Ramos (cell line): ENCODE measurements at regions not wholly inside any gene's neighbourhood (a gene's known extent, or its start where the extent isn't known, plus 50 kb on each side); places are given as distances from the start of the nearest gene placed in this dataset.

Experiments
- in situ Hi-C: fragments of 300-500 bp; cut with MboI; formaldehyde crosslinking; loops from one replicate; pipeline ENCODE4 v1.14.3; 2022; ENCODE audit warnings: low sequenced_read_pairs; ENCODE audit not compliant: unreplicated experiment

DNA sequence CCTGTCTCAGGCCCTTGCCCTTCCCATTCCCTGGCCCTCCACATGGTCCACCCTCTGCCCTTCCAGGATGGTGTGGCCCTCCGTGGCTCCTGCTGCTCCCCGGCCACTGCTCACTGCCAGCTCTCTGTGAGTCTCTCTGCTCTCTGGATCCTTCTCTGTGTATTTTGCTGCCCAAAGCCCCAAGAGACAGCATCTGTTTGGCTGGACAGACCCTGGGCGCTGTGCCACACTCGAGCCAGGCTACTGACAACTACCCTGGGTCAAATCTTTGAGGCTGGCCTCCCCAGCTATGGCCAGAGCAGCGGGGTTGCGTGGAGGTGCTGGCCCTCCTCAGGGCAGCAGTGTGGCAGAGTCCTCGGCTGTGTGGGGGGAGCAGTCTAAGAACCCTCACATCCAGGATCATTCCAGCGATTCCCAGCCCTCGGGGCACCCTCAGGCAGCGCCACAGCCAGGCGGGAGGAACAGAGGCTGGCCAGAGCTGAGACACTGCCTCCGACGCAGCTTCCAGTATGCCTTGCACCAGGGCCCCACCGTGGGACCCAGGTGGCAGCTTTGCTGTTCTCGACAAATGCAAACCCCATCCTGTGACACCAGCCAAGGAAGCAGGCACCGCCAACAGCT is 139.4 kb upstream of the GLI2 start:
- in situ Hi-C loops = no loop called here

DNA sequence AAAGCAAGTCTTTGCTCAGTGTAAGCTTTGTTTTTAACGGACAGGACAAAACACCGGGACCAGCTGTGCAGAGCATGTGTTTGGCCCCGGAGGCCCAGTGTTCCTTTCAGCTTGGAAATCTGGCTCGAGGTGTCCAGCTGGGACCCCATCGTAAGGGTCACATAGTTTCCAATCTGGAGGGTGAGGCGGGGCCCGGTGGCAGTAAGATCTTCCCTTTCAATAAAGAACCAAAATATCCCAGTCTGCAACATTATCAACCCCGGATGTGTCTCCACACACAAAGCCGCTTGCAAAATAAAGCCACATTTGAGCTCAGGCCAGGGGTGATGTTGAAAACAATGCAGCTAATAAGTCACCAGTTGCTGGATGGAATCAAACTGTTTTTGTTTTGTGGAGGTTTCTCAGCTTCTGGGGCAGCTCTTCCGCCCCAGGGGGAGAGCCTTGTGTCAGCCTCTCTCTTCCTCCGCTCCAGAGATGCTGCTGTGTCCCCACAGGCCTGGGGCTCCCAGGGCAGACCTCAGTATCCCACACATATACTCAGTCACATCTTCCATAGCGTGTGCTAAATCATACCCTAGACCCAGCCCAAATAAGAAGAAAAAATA is 138.6 kb upstream of the GLI2 start:
- in situ Hi-C loops = no loop called here

DNA sequence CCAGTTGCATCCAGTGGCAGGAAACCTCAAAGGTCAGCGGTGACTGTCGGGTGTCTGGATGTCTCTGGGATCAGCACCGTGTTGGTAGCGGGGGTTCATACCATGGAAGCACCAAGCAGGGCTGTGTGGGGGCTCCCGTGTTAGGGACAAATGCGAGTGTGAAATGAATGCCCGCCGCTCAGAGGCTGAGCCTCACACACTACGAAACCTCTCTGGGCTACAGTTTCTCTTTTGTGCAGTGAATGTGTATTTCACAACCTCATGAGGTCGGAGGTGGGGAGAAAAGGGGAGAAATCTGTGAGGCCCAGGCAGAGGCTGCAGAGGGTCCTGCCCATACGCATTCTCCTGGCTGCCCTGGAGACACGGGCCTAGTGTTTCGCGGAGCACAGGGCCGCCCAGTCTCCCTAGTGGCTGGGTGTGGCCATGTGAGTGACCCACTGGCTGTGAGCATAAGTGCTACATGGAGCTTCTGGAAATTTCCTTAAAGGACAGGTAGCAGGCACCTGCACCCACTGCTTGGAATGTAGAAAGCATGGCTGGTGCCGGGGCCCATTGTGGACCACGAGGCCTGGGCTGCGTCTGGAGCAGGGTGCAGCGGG is 138.0 kb upstream of the GLI2 start:
- in situ Hi-C loops = no loop called here

DNA sequence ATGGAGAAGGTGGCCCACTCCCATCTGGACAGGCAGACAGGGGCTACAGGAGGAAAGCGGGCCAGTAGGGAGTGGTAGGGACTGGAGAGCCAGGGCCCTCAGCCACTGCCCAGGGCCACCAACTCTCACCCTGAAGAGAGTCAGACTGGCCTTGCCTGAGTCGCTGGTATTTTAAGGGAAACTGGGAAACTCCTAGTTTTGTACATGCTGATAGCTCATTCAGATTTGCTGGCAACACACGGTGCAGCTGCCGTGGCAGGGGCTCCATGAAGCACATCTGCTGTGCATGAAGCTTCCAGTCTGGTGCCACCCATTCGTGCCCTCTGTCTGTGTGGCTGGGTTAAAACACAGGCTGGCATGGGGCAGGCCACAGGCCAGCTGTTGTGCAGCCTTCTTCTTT is 137.3 kb upstream of the GLI2 start:
- in situ Hi-C loops = no loop called here

DNA sequence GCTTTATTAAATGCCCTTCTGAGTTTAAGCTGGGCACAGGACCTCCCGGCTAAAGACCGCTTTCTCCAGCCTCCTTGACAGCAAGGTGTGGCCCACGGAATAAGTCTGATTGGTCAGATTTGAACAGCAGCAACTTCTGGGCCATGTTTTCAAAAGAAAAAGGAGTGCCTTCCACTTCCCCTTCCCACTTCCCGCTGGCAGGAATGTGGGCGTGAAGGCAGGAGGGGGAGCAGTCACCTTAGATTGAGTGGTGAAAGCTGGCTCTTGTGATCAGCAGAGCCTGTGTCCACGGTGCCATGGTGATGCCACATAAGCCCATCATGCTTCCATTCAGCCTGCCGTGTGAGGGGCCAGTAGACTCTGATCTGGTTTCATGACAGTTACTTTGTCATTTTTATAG is 136.6 kb upstream of the GLI2 start:
- in situ Hi-C loops = no loop called here

DNA sequence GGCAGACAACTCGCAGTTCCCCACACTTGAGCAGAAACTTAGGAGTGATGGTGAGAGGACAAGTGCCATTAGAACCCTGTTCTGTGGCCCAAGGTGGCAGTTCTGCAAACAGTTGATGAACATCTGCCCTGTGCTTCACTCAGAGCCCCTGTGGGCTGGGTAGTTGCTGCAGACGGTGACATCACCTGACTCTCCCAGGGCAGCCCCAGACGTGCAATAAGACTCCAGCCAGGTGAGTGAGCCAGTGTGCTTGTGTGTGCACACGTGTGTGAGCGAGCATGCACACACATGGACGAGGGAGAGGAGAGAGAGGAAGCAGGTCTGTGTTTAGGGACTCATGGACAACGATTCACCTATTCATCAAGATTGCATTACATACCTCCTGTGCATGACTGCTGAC is 136.0 kb upstream of the GLI2 start:
- in situ Hi-C loops = no loop called here

DNA sequence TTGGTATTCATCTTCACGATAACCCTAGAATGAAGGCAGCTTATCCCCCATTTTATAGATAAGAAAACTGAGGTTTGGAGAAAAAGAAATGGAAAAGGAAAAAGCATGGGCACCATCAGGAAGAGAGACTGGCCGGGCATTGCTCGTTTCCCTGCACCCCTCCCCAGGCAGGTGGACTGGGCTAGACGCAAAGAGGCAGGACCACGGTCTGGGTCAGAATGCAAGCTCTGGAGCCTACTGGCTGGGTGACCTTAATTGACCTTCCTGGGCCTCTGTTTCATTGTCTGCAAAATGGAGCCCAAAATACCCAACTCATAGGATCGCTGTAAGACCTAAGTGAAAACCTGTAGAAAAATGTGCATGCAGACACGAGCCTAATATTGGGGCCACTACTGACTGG is 135.3 kb upstream of the GLI2 start:
- in situ Hi-C loops = no loop called here

DNA sequence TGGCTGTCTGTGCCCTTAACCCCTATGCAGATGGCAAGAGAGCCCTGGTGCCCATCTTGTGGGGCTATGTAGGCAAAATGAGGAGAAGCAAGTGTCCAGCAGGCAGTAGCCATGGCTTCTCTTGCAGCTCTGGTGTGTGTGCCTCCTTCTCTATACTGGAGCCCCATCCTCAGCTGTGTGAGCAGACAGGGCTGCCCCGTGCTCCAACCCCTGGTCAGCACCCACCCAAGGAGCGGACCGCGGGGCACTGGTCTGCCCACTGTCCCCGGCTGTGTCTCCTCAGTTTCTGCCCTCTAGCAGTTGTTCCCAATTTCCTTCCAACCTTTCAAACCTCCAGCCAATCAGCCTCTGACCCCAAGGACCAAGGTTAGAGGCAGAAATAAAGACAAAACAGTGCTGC is 134.9 kb upstream of the GLI2 start:
- in situ Hi-C loops = no loop called here

DNA sequence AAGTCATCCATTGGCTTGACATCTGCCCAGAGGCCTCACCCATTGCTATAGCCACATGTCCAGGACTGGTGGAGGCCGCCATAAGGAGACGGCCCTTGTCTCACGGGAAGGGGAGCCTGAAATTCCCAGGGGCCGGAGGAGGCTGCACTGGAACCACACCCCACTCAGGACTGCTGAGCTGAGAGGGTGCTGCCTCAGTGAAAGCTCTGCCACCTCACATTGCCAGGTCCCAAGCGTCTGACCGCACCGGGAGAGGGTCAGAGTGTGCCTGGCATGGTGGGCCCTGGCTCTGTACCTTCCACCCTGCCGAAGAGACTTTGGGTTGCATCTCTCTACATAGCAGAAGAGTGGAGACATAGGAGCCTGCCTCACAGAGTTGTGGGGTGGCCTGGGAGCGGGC is 134.1 kb upstream of the GLI2 start:
- in situ Hi-C loops = no loop called here

DNA sequence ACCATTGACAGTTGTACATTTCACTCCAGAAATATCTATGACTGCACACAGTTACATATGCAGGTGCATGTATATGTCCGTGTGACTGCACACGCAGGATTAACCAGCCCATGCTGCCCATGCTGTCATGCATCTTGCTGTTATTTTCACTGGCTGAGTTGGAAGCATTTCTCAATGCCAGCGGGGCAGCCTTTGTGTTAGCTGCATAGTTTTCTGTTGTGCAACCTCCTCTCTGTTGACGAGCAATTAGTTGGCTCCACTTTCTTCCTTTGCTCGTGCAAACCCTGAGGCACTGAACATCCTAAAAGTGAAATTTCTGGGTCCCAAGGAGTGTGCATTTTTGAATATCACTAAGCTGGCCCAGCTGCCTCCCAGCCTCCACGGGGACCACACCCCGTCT is 133.4 kb upstream of the GLI2 start:
- in situ Hi-C loops = no loop called here

DNA sequence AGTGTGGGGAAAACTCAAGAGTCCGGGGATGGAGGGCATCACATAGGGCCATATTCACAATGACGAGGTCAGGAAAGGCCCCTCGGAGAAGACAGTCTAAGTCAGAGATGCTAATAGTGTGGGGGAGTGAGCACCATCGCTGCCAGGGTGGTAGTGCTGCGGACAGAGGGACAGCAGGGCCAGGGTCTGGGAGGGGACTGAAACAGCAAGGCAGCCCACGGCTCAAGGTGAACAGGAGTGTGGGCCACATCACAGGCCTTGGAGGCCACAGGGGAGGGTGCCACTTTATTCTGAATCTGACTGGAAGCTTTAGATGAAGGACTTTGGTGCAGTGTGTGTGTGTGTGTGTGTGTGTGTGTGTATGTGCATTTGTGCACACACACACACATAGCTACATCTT is 130.9 kb upstream of the GLI2 start:
- in situ Hi-C loops = no loop called here

DNA sequence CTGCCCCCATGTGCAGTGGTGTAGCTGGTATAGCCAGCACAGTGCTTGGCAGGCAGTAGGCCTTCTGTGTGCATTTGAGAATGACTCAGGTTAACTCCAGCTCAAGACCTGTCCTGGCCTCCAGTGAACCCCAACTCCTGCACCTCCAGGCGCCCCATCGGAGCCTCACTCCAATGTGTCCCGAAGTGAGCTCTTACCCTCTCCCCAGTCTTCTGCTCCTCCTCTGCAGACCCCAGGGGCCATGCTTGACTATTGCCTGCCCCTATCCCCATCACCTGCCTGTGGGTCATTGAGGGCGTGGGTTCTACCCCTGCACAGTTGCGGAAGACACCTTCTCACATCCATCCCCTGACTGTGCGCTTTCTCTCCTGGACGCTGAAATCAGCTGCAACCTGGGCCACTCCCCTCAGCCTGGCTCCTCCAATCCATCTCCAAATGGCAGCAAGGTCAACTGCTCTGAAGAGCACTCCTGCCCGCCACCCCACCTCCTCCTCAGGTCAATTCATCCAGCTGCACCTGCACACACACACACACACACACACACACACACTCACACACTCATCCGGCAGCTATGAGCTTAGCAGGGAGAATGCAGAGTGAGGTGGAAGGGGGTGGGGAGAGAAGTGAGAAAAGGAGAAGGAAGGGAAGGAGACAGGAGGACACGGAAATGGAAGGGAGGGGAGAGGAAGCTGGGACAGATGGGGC is 130.3 kb upstream of the GLI2 start:
- in situ Hi-C loops = no loop called here

DNA sequence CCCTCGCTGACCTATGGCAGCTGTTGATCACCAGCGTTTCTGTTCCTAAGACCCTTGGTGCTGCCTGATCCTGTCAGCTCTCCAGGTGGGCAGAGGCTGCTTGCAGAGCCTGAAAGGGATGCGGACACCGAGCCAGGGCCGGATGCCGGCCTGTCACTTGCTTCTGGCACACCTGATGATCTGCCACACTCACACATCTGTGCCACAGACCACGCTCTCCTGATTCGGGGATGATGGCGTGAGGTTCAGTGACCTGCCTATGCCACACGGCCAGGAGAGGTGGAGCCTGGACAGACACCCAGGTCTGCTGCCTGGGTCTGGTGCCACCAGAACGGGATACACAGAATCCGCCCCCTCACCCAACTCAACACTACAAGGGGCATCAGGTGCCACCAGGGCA is 129.4 kb upstream of the GLI2 start:
- in situ Hi-C loops = no loop called here

DNA sequence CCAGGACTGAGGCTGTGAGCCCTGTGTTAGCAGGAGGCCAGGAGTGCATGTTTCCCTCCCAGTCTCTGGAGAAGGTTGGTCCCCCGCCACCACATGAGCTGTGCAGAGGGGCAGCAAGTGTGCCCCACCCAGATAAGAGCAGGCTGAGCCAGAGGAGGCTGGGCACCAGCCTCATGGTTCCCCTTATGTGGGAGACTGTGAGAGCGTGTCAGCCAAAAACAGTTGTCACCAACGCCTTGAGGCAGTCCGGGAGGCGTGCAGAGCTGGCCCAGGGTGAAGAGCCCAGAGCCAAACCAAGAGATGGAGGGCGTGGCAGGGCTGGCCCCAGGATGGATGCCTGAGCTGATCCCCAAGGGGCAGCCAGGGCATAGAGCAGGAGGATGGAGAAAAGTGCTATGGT is 128.7 kb upstream of the GLI2 start:
- in situ Hi-C loops = no loop called here

DNA sequence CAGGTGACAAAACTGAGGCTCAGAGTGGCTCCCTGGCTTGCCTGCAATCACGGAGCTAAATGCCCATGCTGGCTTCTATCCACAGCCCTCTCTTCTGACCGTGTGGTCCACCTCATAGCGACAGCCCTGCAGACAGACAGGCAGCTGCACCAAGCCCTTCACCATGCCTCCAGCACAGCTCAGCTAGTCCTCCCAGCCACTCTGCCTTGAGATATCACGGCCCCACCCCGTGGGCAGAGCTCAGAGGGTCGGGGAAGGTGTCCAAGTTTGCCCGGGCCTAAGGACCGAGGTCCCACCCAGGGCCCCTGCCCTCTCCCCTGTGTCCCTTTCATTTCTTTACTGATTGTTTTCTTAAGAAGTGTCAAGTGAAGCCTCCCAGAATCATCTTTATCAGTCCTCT is 128.2 kb upstream of the GLI2 start:
- in situ Hi-C loops = no loop called here

DNA sequence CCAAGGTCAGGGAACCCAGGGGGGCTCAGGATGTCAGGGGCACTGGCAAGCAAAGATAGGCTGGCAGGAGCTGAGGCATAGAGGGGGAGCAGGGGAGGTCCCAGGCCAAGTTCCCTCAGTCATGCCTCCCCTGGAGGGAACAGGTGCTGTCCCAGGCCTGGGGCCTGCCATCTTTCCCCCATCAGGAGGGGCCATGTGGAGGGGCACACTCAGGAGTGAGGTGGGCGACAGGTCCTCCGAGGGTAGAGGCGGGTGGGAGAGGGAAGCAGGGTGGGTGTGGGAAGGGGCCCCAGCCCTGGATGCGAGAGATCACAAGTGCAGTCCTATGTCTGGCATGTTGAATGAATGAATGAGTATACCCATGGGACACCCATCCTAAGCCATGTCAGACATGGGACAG is 127.7 kb upstream of the GLI2 start:
- in situ Hi-C loops = no loop called here

DNA sequence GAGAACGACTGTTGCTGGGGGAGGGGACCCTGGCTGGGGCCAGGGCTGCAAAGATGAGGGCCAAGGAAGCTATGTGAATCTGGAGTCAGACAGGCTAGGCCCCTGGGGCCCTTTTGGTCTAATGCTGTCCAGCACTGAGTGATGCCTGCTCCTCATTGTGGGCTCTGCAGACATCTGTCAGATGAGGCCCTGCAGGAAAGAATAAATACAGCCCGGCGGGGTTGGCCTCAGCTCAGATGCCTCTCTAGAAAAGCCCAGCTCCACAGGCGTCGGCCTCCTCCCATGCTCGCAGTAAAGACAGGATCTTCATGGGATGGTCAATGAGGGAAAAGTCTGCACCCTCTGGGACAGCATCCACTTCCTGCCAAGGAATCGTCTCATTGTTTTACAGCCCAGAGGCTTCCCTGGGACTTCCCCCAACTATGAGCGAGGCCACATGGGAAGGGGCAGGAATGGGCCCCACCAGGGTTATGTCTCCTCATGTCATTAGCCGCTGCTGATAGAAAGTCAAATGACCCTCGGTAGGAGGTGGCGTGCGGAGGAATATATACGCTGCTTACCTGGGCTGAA is 125.8 kb upstream of the GLI2 start:
- in situ Hi-C loops = no loop called here

DNA sequence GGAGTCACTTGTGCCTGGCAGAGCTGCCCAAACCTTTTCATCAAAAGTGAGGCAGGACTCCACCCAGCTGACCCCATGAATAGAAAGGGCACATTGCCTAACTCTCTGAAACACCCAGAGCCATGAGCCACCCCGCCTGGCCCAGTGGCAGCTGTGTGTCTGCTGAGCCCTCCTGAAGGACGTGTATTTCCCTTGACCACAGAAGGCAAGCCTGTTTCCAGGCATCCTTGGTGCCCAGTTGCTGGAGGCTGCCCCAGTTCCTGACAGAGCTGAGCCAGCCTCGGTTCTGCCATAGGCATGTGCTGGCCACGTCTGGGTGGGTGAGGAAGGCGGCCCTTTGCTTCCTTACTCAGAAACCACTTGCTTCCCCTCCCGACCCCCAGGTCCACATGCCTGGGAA is 124.7 kb upstream of the GLI2 start:
- in situ Hi-C loops = no loop called here

DNA sequence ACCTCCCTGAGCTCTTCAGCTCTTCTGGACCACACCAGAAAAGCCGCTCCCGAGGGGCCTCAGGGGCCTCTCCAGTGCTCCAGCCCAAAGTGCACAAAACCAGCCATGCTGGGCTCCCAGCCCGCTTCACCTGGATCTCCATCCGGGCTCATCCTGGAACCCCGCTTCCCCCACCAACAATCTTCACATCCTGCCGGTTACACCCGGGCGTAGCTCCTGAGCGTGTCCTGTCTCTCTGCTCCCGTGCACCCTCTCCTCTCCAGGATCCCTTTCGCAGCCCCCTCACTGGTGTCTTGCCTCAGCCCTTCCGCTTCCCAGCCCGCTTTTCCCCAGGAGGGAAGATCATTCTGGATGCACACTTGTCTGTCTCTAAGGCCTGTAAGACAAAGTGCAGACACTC is 123.7 kb upstream of the GLI2 start:
- in situ Hi-C loops = no loop called here

DNA sequence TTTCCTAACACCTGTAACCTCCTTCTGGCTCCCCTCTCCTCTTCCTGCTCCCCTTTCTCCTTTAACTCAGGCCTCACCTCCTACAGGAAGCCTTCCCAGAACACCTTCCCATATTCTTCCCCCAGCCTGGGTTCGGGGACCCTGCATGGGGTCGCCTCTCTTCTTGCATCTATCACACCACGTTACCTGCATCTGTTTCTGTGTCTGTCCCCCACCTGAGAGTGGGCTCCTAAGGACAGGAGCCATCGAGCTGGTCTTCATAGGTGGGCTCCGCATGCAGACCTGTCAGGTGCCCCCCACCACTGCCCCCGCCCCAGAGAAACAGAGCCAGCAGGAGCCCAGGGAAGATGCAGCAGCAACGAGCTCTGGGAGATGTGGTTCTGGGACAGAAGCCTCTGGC is 123.2 kb upstream of the GLI2 start:
- in situ Hi-C loops = no loop called here

DNA sequence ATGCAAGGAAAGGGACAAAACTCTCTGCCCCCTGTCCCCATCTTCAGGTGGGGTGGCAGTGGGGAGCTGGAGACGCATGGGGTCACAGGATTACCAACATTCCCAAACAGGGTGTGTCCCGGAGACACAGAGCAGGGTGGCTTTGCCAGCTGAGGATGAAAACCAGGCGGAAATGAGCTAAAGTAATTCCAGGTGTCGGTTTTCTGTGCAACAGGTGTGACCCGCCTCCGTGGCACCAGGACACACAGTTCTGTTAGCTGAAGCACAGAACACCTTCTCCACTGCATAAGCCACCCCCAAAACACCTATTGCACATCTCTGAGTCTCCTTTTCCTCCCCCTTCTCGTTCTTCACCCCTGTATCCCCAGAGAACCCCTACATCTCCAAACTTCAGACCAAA is 122.7 kb upstream of the GLI2 start:
- in situ Hi-C loops = no loop called here
